ENCODE measurements at regions not wholly inside any gene's neighbourhood (a gene's known extent, or its start where the extent isn't known, plus 50 kb on each side); places are given as distances from the start of the nearest gene placed in this dataset.
"Not testable (repeated sequence)": the region's sequence is repeated elsewhere in the genome, so short reads cannot be mapped to it uniquely, and the experiment has no call there.

DNA sequence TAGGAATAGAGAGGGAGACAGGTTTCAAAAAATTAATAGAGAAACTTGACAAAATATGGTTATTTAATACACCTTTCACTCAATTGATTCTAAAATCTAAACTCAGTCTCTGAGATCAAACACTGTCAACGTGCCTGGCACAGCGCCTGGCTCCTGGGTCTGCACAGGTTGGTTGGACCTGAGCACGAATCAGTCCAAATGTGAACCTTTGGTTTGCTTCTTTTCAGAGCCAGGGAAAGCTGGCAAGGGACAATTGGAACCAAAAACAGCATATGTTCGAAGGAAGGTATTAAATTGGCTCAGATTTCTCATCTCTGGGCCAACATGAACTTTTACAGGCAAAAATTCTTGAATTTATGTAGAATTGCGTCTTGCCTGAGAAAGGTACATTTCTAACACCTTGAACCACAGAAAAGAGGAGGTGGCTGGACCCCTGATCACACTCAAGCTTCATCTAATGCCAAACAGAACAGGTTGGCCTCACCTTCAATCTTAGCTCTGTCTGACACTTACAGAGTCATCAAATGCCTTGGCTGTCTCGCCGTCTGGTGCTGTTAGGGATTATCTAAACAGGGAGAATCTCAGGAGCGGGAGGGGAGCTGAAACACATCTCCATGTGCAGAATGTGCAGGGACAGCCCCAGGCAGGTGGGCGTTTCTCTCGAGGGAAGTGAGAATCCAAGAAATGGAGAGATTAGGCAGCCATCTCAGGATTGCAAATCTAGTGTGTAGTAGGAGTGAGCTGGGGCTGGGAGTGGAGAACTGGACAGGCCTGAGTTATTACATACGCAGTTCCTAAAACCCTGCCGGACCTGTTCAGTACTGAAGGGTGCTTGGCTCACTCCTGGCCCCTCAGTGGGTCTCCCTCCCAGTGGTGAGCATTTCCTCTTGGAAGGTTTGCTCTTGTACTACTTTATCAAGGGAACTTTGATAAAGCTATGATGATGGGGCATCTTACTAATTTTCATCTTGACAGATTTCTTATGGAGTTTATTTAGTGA lies 442.2 kb upstream of the B3GAT1 start:
- H3K27ac Mint-ChIP-seq = no peak overlapping the region
- H4K20me1 ChIP-seq (ENCODE audit: control insufficient read depth, insufficient read depth, low read length, poor library complexity, severe bottlenecking) = no peaks in the 10 kb centered on the region
- no peak overlapping the region for H3K4me3 ChIP-seq (ENCODE audit: control extremely low read depth in 1 of 5, extremely low read depth in 1 of 5, insufficient read depth in 1 of 5, low read depth in 2 of 5, low read length in 4 of 5)
- H3K27me3 Mint-ChIP-seq = peaks cover 3% of the 10 kb centered on the region
- no peaks in the 10 kb centered on the region for H3K27me3 ChIP-seq (replicated peaks in 1 of 4; ENCODE audit: control extremely low read depth in 1 of 4, control insufficient read depth in 3 of 4, insufficient read depth in 4 of 4, low read length in 3 of 4)
- no peaks in the 10 kb centered on the region for H3K9me3 Mint-ChIP-seq (ENCODE audit: insufficient read depth)
- WGBS (ENCODE audit: insufficient coverage) = 77% methylated on average over 11 of the region's 12 CpGs
- CTCF ChIA-PET = no interaction called here
- H3K36me3 ChIP-seq (replicated peaks in 1 of 2; ENCODE audit: control extremely low read depth in 1 of 2, control insufficient read depth in 1 of 2, extremely low read depth in 1 of 2, insufficient read depth in 2 of 2, low read length in 1 of 2) = no peaks in the 10 kb centered on the region
- H2AFZ ChIP-seq (ENCODE audit: insufficient read depth, low read depth, low read length, poor library complexity, severe bottlenecking) = no peak overlapping the region
- no peak overlapping the region for H3K27ac ChIP-seq (ENCODE audit: low read length in 2 of 2)
- no peaks in the 10 kb centered on the region for H3K4me1 ChIP-seq (ENCODE audit: control insufficient read depth in 2 of 2, insufficient read depth in 2 of 2, low read length in 2 of 2)
- no peak for TF ChIP-seq EZH2 (IDR thresholded peaks at IDR 0.05; ENCODE audit: borderline replicate concordance, insufficient read depth, low read depth, low read length, poor library complexity, severe bottlenecking)
- TF ChIP-seq, protein P1, sequence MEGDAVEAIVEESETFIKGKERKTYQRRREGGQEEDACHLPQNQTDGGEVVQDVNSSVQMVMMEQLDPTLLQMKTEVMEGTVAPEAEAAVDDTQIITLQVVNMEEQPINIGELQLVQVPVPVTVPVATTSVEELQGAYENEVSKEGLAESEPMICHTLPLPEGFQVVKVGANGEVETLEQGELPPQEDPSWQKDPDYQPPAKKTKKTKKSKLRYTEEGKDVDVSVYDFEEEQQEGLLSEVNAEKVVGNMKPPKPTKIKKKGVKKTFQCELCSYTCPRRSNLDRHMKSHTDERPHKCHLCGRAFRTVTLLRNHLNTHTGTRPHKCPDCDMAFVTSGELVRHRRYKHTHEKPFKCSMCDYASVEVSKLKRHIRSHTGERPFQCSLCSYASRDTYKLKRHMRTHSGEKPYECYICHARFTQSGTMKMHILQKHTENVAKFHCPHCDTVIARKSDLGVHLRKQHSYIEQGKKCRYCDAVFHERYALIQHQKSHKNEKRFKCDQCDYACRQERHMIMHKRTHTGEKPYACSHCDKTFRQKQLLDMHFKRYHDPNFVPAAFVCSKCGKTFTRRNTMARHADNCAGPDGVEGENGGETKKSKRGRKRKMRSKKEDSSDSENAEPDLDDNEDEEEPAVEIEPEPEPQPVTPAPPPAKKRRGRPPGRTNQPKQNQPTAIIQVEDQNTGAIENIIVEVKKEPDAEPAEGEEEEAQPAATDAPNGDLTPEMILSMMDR (IDR thresholded peaks at IDR 0.05) = no peak
- H3K4me2 ChIP-seq (replicated peaks; ENCODE audit: low read depth, low read length, poor library complexity, severe bottlenecking) = no peak overlapping the region
- DNase-seq (no peak), ATAC-seq (ENCODE audit: low read depth) (no peak)
- H3K79me2 ChIP-seq (ENCODE audit: control insufficient read depth, insufficient read depth, low read length) = no peaks in the 10 kb centered on the region
- no peak overlapping the region for H3K4me3 Mint-ChIP-seq
- no peak overlapping the region for H3K9ac ChIP-seq (ENCODE audit: low read length)
- POLR2A ChIA-PET = no interaction called here
- intact Hi-C loops (cut with micrococcal nuclease) = no loop called here
- peaks cover 0 to 5% (median 0%) of the 10 kb centered on the region in 3 donors for H3K9me3 ChIP-seq (ENCODE audit: control extremely low read depth in 1 of 3, control insufficient read depth in 2 of 3, insufficient read depth in 1 of 3, low read length in 2 of 3)
- H3K4me1 Mint-ChIP-seq = no peaks in the 10 kb centered on the region

DNA sequence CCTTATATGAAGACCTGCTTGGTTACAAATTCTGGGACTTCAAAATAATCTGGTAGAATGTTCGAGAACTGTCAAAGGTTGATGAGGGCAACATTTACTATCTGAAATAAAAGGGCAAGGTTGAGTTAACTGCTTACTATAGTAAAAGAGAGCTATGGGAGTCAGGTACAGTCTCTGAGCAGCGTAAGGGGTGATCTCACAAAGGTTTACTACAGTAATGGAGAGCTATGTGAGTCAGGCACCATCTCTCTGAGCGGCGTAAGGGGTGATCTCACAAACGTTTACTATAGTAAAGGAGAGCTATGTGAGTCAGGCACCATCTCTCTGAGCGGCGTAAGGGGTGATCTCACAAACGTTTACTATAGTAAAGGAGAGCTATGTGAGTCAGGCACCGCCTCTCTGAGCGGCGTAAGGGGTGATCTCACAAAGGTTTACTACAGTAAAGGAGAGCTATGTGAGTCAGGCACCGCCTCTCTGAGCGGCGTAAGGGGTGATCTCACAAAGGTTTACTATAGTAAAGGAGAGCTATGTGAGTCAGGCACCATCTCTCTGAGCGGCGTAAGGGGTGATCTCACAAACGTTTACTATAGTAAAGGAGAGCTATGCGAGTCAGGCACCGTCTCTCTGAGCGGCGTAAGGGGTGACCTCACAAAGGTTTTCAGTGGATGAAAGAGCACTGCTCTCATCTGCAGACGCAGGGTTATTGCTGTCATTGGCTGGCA lies 439.6 kb upstream of the B3GAT1 start:
- H3K27me3 ChIP-seq (replicated peaks in 1 of 4; ENCODE audit: control extremely low read depth in 1 of 4, control insufficient read depth in 3 of 4, insufficient read depth in 4 of 4, low read length in 3 of 4); H3K4me2 ChIP-seq (replicated peaks; ENCODE audit: low read depth, low read length, poor library complexity, severe bottlenecking); H4K20me1 ChIP-seq (ENCODE audit: control insufficient read depth, insufficient read depth, low read length, poor library complexity, severe bottlenecking); DNase-seq; H2AFZ ChIP-seq (ENCODE audit: insufficient read depth, low read depth, low read length, poor library complexity, severe bottlenecking); H3K9ac ChIP-seq (ENCODE audit: low read length); H3K36me3 ChIP-seq (replicated peaks in 1 of 2; ENCODE audit: control extremely low read depth in 1 of 2, control insufficient read depth in 1 of 2, extremely low read depth in 1 of 2, insufficient read depth in 2 of 2, low read length in 1 of 2); ATAC-seq (ENCODE audit: low read depth); H3K4me3 Mint-ChIP-seq; CTCF ChIA-PET; H3K27ac Mint-ChIP-seq; H3K27ac ChIP-seq (ENCODE audit: low read length in 2 of 2); H3K79me2 ChIP-seq (ENCODE audit: control insufficient read depth, insufficient read depth, low read length); H3K4me1 ChIP-seq (ENCODE audit: control insufficient read depth in 2 of 2, insufficient read depth in 2 of 2, low read length in 2 of 2); H3K4me1 Mint-ChIP-seq; H3K27me3 Mint-ChIP-seq; H3K9me3 ChIP-seq (ENCODE audit: control extremely low read depth in 1 of 3, control insufficient read depth in 2 of 3, insufficient read depth in 1 of 3, low read length in 2 of 3); H3K4me3 ChIP-seq (ENCODE audit: control extremely low read depth in 1 of 5, extremely low read depth in 1 of 5, insufficient read depth in 1 of 5, low read depth in 2 of 5, low read length in 4 of 5); H3K9me3 Mint-ChIP-seq (ENCODE audit: insufficient read depth); intact Hi-C loops (cut with micrococcal nuclease); POLR2A ChIA-PET: not testable (repeated sequence)
- WGBS (ENCODE audit: insufficient coverage) = 89% methylated on average over 9 of the region's 22 CpGs
